Neural cell (in vitro differentiated cells): ENCODE measurements at regions not wholly inside any gene's neighbourhood (a gene's known extent, or its start where the extent isn't known, plus 50 kb on each side); places are given as distances from the start of the nearest gene placed in this dataset.

ENCODE experiments used
- H2AFZ ChIP-seq: fragments of 200-600, 300-800 bp; sonication (generic), shearing (Covaris generic); 2 replicates; pipeline ENCODE4 v1.6.0; 2014; ENCODE audit warnings: low read depth, mild to moderate bottlenecking, antibody characterized with exemption, low read length, moderate library complexity
- H3F3A ChIP-seq: fragments of 200-600 bp; shearing (Covaris generic); 2 replicates; pipeline ENCODE4 v1.6.1; 2016; ENCODE audit warnings: mild to moderate bottlenecking, moderate library complexity, mixed read lengths, antibody characterized with exemption, low read length; ENCODE audit not compliant: insufficient read depth, poor library complexity, severe bottlenecking
- H3K27ac ChIP-seq: fragments of 200-600, 300-800 bp; sonication (generic), shearing (Covaris generic); 2 replicates; pipeline ENCODE4 v1.5.1; 2014; ENCODE audit warnings: mild to moderate bottlenecking, low read length, moderate library complexity
- H3K27me3 ChIP-seq: fragments of 300-800, 200-600 bp; sonication (generic), shearing (Covaris generic); 2 replicates; pipeline ENCODE4 v1.6.0; 2014; ENCODE audit warnings: mild to moderate bottlenecking, low read depth, low read length, moderate library complexity; ENCODE audit not compliant: insufficient read depth
- H3K36me3 ChIP-seq: fragments of 300-800, 200-600 bp; sonication (generic), shearing (Covaris generic); 2 replicates; pipeline ENCODE4 v1.5.1; 2014; ENCODE audit warnings: mild to moderate bottlenecking, antibody characterized with exemption, low read length, moderate library complexity; ENCODE audit not compliant: insufficient read depth
- H3K4me2 ChIP-seq: fragments of 300-800, 200-600 bp; sonication (generic), shearing (Covaris generic); 2 replicates; pipeline ENCODE4 v1.6.0; 2014; ENCODE audit warnings: mild to moderate bottlenecking, low read length
- H3K4me3 ChIP-seq: fragments of 300-800, 200-600 bp; sonication (generic), shearing (Covaris generic); 2 replicates; pipeline ENCODE4 v1.5.1; 2014; ENCODE audit warnings: mild to moderate bottlenecking, low read length, moderate library complexity
- H3K79me2 ChIP-seq: fragments of 200-600 bp; shearing (Covaris generic); replicated peaks from 2 replicates; pipeline ENCODE4 v1.6.0; 2014; ENCODE audit warnings: mild to moderate bottlenecking, low read length, moderate library complexity; ENCODE audit not compliant: insufficient read depth
- H3K9ac ChIP-seq: fragments of 300-800, 200-600 bp; sonication (generic), shearing (Covaris generic); 2 replicates; pipeline ENCODE4 v1.6.1; 2016; ENCODE audit warnings: mild to moderate bottlenecking, low read length, mixed read lengths
- H3K9me2 ChIP-seq: fragments of 200-600 bp; shearing (Covaris generic); 2 replicates; pipeline ENCODE4 v1.6.1; 2016; ENCODE audit warnings: mild to moderate bottlenecking, low read length, mixed read lengths; ENCODE audit not compliant: insufficient read depth
- H3K9me3 ChIP-seq: fragments of 200-600, 300-800 bp; sonication (generic), shearing (Covaris generic); 2 replicates; pipeline ENCODE4 v1.6.1; 2016; ENCODE audit warnings: mild to moderate bottlenecking, mixed run types, low read length, moderate library complexity, mixed read lengths
- H4K20me1 ChIP-seq: fragments of 200-600 bp; shearing (Covaris generic); 2 replicates; pipeline ENCODE4 v1.6.1; 2016; ENCODE audit warnings: mild to moderate bottlenecking, mixed run types; ENCODE audit not compliant: insufficient read depth
- CTCF ChIP-seq: fragments of 450-650 bp; IDR thresholded peaks from 2 replicates; pipeline ENCODE4 v1.5.1; 2014; ENCODE audit warnings: antibody characterized with exemption, mild to moderate bottlenecking, moderate library complexity; ENCODE audit not compliant: poor library complexity, severe bottlenecking
- EP300 ChIP-seq: fragments of 450-650 bp; conservative IDR thresholded peaks from 2 replicates; pipeline ENCODE4 v1.6.1; 2014; ENCODE audit warnings: antibody characterized with exemption, mild to moderate bottlenecking, moderate library complexity; ENCODE audit not compliant: poor library complexity, severe bottlenecking
- EZH2 ChIP-seq: fragments of 200-600, 300-800 bp; shearing (Covaris generic), sonication (generic); IDR thresholded peaks from 2 replicates; pipeline ENCODE4 v1.6.1; 2014; ENCODE audit warnings: antibody characterized with exemption, low read length, borderline replicate concordance, mild to moderate bottlenecking; ENCODE audit not compliant: insufficient read depth, poor library complexity, severe bottlenecking
- MXI1 ChIP-seq: fragments of 450-650 bp; conservative IDR thresholded peaks from 2 replicates; pipeline ENCODE4 v1.6.1; 2014; ENCODE audit warnings: antibody characterized with exemption, mild to moderate bottlenecking; ENCODE audit not compliant: poor library complexity, severe bottlenecking
- POLR2AphosphoS5 ChIP-seq: IDR thresholded peaks from 2 replicates; pipeline ENCODE4 v1.6.1; 2012
- RAD21 ChIP-seq: fragments of 450-650 bp; conservative IDR thresholded peaks from 2 replicates; pipeline ENCODE4 v1.6.1; 2014; ENCODE audit warnings: antibody characterized with exemption, mild to moderate bottlenecking, moderate library complexity
- REST ChIP-seq: IDR thresholded peaks from 2 replicates; pipeline ENCODE4 v1.6.1; 2012; ENCODE audit warnings: borderline replicate concordance
- SMC3 ChIP-seq: fragments of 450-650 bp; conservative IDR thresholded peaks from 2 replicates; pipeline ENCODE4 v1.6.1; 2014; ENCODE audit warnings: antibody characterized with exemption, mild to moderate bottlenecking, moderate library complexity; ENCODE audit not compliant: poor library complexity
- TAF1 ChIP-seq: IDR thresholded peaks from 2 replicates; pipeline ENCODE4 v1.6.1; 2012; ENCODE audit warnings: low read depth

DNA sequence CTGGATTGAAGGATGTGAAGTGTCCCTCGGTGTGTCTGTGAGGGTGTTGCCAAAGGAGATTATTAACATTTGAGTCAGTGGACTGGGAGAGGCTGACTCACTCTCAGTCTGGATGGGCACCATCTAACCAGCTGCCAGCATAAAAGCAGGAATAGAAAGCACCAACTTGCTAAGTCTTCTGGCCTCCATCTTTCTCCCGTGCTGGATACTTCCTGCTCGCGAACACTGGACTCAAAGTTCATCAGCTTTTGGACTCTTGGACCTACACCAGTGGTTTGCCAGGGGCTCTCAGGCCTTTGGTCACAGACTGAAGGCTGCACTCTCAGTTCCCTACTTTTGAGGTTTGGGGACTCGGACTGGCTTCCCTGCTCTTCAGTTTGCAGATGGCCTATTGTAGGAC lies 220.3 kb upstream of the LRFN2 start:
- no peak for TF ChIP-seq RAD21
- no peak for TF ChIP-seq SMC3
- TF ChIP-seq EZH2, result no peak
- TF ChIP-seq TAF1, result no peak
- no peak for TF ChIP-seq REST
- no peak for TF ChIP-seq EP300
- no peak for TF ChIP-seq MXI1
- no peak for TF ChIP-seq CTCF
- TF ChIP-seq POLR2AphosphoS5, result no peak
- Histone ChIP-seq H2AFZ (no peak overlapping the region), H4K20me1 (no peaks in the 10 kb centered on the region), H3K9ac (no peak overlapping the region), H3K9me3 (no peaks in the 10 kb centered on the region), H3K36me3 (no peaks in the 10 kb centered on the region), H3K27ac (no peak overlapping the region), H3K9me2 (no peaks in the 10 kb centered on the region), H3K4me3 (no peak overlapping the region), H3K27me3 (no peaks in the 10 kb centered on the region), H3F3A (no peaks in the 10 kb centered on the region), H3K4me2 (no peak overlapping the region), H3K79me2 (no peaks in the 10 kb centered on the region)

- no peak for TF ChIP-seq MXI1
- TF ChIP-seq POLR2AphosphoS5, result no peak
- no peak for TF ChIP-seq EZH2
- TF ChIP-seq TAF1, result no peak
- no peak for TF ChIP-seq RAD21
- no peak for TF ChIP-seq EP300
- no peak for TF ChIP-seq SMC3
Measured at GRCh38 chr6:40806256-40806864, 219.2 kb upstream of the LRFN2 start.

More at GRCh38 chr6:40806256-40806864, 219.2 kb upstream of the LRFN2 start:
- no peak overlapping the region for H3K4me2 ChIP-seq
- no peak overlapping the region for H3K9ac ChIP-seq
- H3K79me2 ChIP-seq, result no peaks in the 10 kb centered on the region
- no peaks in the 10 kb centered on the region for H3K36me3 ChIP-seq
- H2AFZ ChIP-seq, result no peak overlapping the region
- H3K4me3 ChIP-seq, result no peak overlapping the region
- H3K27me3 ChIP-seq, result no peaks in the 10 kb centered on the region
- H3K27ac ChIP-seq, result no peak overlapping the region
- no peaks in the 10 kb centered on the region for H3K9me2 ChIP-seq
- no peaks in the 10 kb centered on the region for H3K9me3 ChIP-seq
- H4K20me1 ChIP-seq, result no peaks in the 10 kb centered on the region
- no peaks in the 10 kb centered on the region for H3F3A ChIP-seq
